Neural cell (in vitro differentiated cells): ENCODE measurements at regions not wholly inside any gene's neighbourhood (a gene's known extent, or its start where the extent isn't known, plus 50 kb on each side); places are given as distances from the start of the nearest gene placed in this dataset.

Source experiments
- H2AFZ ChIP-seq: fragments of 200-600, 300-800 bp; sonication (generic), shearing (Covaris generic); 2 replicates; pipeline ENCODE4 v1.6.0; 2014; ENCODE audit warnings: low read depth, mild to moderate bottlenecking, antibody characterized with exemption, low read length, moderate library complexity
- H3F3A ChIP-seq: fragments of 200-600 bp; shearing (Covaris generic); 2 replicates; pipeline ENCODE4 v1.6.1; 2016; ENCODE audit warnings: mild to moderate bottlenecking, moderate library complexity, mixed read lengths, antibody characterized with exemption, low read length; ENCODE audit not compliant: insufficient read depth, poor library complexity, severe bottlenecking
- H3K27ac ChIP-seq: fragments of 200-600, 300-800 bp; sonication (generic), shearing (Covaris generic); 2 replicates; pipeline ENCODE4 v1.5.1; 2014; ENCODE audit warnings: mild to moderate bottlenecking, low read length, moderate library complexity
- H3K27me3 ChIP-seq: fragments of 300-800, 200-600 bp; sonication (generic), shearing (Covaris generic); 2 replicates; pipeline ENCODE4 v1.6.0; 2014; ENCODE audit warnings: mild to moderate bottlenecking, low read depth, low read length, moderate library complexity; ENCODE audit not compliant: insufficient read depth
- H3K36me3 ChIP-seq: fragments of 300-800, 200-600 bp; sonication (generic), shearing (Covaris generic); 2 replicates; pipeline ENCODE4 v1.5.1; 2014; ENCODE audit warnings: mild to moderate bottlenecking, antibody characterized with exemption, low read length, moderate library complexity; ENCODE audit not compliant: insufficient read depth
- H3K4me2 ChIP-seq: fragments of 300-800, 200-600 bp; sonication (generic), shearing (Covaris generic); 2 replicates; pipeline ENCODE4 v1.6.0; 2014; ENCODE audit warnings: mild to moderate bottlenecking, low read length
- H3K4me3 ChIP-seq: fragments of 300-800, 200-600 bp; sonication (generic), shearing (Covaris generic); 2 replicates; pipeline ENCODE4 v1.5.1; 2014; ENCODE audit warnings: mild to moderate bottlenecking, low read length, moderate library complexity
- H3K79me2 ChIP-seq: fragments of 200-600 bp; shearing (Covaris generic); replicated peaks from 2 replicates; pipeline ENCODE4 v1.6.0; 2014; ENCODE audit warnings: mild to moderate bottlenecking, low read length, moderate library complexity; ENCODE audit not compliant: insufficient read depth
- H3K9ac ChIP-seq: fragments of 300-800, 200-600 bp; sonication (generic), shearing (Covaris generic); 2 replicates; pipeline ENCODE4 v1.6.1; 2016; ENCODE audit warnings: mild to moderate bottlenecking, low read length, mixed read lengths
- H3K9me2 ChIP-seq: fragments of 200-600 bp; shearing (Covaris generic); 2 replicates; pipeline ENCODE4 v1.6.1; 2016; ENCODE audit warnings: mild to moderate bottlenecking, low read length, mixed read lengths; ENCODE audit not compliant: insufficient read depth
- H3K9me3 ChIP-seq: fragments of 200-600, 300-800 bp; sonication (generic), shearing (Covaris generic); 2 replicates; pipeline ENCODE4 v1.6.1; 2016; ENCODE audit warnings: mild to moderate bottlenecking, mixed run types, low read length, moderate library complexity, mixed read lengths
- H4K20me1 ChIP-seq: fragments of 200-600 bp; shearing (Covaris generic); 2 replicates; pipeline ENCODE4 v1.6.1; 2016; ENCODE audit warnings: mild to moderate bottlenecking, mixed run types; ENCODE audit not compliant: insufficient read depth
- EP300 ChIP-seq: fragments of 450-650 bp; conservative IDR thresholded peaks from 2 replicates; pipeline ENCODE4 v1.6.1; 2014; ENCODE audit warnings: antibody characterized with exemption, mild to moderate bottlenecking, moderate library complexity; ENCODE audit not compliant: poor library complexity, severe bottlenecking
- EZH2 ChIP-seq: fragments of 200-600, 300-800 bp; shearing (Covaris generic), sonication (generic); IDR thresholded peaks from 2 replicates; pipeline ENCODE4 v1.6.1; 2014; ENCODE audit warnings: antibody characterized with exemption, low read length, borderline replicate concordance, mild to moderate bottlenecking; ENCODE audit not compliant: insufficient read depth, poor library complexity, severe bottlenecking
- MXI1 ChIP-seq: fragments of 450-650 bp; conservative IDR thresholded peaks from 2 replicates; pipeline ENCODE4 v1.6.1; 2014; ENCODE audit warnings: antibody characterized with exemption, mild to moderate bottlenecking; ENCODE audit not compliant: poor library complexity, severe bottlenecking
- POLR2AphosphoS5 ChIP-seq: IDR thresholded peaks from 2 replicates; pipeline ENCODE4 v1.6.1; 2012
- RAD21 ChIP-seq: fragments of 450-650 bp; conservative IDR thresholded peaks from 2 replicates; pipeline ENCODE4 v1.6.1; 2014; ENCODE audit warnings: antibody characterized with exemption, mild to moderate bottlenecking, moderate library complexity
- REST ChIP-seq: IDR thresholded peaks from 2 replicates; pipeline ENCODE4 v1.6.1; 2012; ENCODE audit warnings: borderline replicate concordance
- SMC3 ChIP-seq: fragments of 450-650 bp; conservative IDR thresholded peaks from 2 replicates; pipeline ENCODE4 v1.6.1; 2014; ENCODE audit warnings: antibody characterized with exemption, mild to moderate bottlenecking, moderate library complexity; ENCODE audit not compliant: poor library complexity
- TAF1 ChIP-seq: IDR thresholded peaks from 2 replicates; pipeline ENCODE4 v1.6.1; 2012; ENCODE audit warnings: low read depth
- TF ChIP-seq, protein P1 (sequence below): fragments of 450-650 bp; IDR thresholded peaks from 2 replicates; pipeline ENCODE4 v1.5.1; 2014; ENCODE audit warnings: antibody characterized with exemption, mild to moderate bottlenecking, moderate library complexity; ENCODE audit not compliant: poor library complexity, severe bottlenecking

GRCh38 chr1:82549841-82550240 is 749.1 kb downstream of the ADGRL2 start:
- H3F3A ChIP-seq, result no peaks in the 10 kb centered on the region
- no peak for TF ChIP-seq POLR2AphosphoS5
- TF ChIP-seq MXI1, result no peak
- TF ChIP-seq RAD21, result no peak
- TF ChIP-seq EZH2, result no peak
- TF ChIP-seq TAF1, result no peak
- TF ChIP-seq, protein P1, sequence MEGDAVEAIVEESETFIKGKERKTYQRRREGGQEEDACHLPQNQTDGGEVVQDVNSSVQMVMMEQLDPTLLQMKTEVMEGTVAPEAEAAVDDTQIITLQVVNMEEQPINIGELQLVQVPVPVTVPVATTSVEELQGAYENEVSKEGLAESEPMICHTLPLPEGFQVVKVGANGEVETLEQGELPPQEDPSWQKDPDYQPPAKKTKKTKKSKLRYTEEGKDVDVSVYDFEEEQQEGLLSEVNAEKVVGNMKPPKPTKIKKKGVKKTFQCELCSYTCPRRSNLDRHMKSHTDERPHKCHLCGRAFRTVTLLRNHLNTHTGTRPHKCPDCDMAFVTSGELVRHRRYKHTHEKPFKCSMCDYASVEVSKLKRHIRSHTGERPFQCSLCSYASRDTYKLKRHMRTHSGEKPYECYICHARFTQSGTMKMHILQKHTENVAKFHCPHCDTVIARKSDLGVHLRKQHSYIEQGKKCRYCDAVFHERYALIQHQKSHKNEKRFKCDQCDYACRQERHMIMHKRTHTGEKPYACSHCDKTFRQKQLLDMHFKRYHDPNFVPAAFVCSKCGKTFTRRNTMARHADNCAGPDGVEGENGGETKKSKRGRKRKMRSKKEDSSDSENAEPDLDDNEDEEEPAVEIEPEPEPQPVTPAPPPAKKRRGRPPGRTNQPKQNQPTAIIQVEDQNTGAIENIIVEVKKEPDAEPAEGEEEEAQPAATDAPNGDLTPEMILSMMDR, result no peak
- no peak for TF ChIP-seq SMC3
- TF ChIP-seq EP300, result no peak
- TF ChIP-seq REST, result no peak
- no peak overlapping the region for H3K9ac ChIP-seq
- no peak overlapping the region for H3K27ac ChIP-seq
- no peaks in the 10 kb centered on the region for H4K20me1 ChIP-seq
- no peaks in the 10 kb centered on the region for H3K36me3 ChIP-seq
- H2AFZ ChIP-seq, result no peak overlapping the region
- H3K9me3 ChIP-seq, result no peaks in the 10 kb centered on the region
- H3K9me2 ChIP-seq, result no peaks in the 10 kb centered on the region
- no peaks in the 10 kb centered on the region for H3K27me3 ChIP-seq
- no peak overlapping the region for H3K4me2 ChIP-seq
- no peak overlapping the region for H3K4me3 ChIP-seq
- no peaks in the 10 kb centered on the region for H3K79me2 ChIP-seq

DNA sequence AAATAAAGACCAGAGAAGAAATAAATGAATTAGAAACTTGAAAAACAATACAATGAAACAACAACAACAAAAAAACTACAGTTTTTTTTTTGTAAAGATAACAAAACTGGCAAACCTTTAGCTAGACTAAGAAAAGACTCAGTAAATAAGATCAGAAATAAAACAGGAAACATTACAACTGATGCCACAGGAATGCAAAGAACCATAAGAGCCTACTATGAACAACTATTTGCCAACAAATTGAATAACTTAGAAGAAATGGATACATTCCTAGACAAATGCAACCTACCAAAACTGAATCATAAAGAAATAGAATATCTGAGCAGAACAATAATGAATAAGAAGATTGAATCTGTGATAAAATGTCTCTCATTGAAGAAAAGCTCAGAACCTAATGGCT is 742.0 kb downstream of the ADGRL2 start:
- no peak overlapping the region for H3K4me3 ChIP-seq
- H3F3A ChIP-seq, result no peaks in the 10 kb centered on the region
- H3K9me2 ChIP-seq, result no peaks in the 10 kb centered on the region
- no peak for TF ChIP-seq EZH2
- H3K27ac ChIP-seq, result no peak overlapping the region
- no peaks in the 10 kb centered on the region for H3K36me3 ChIP-seq
- H2AFZ ChIP-seq, result no peak overlapping the region
- no peaks in the 10 kb centered on the region for H3K27me3 ChIP-seq
- H3K4me2 ChIP-seq, result no peak overlapping the region
- H3K9ac ChIP-seq, result no peak overlapping the region
- H4K20me1 ChIP-seq, result no peaks in the 10 kb centered on the region
- H3K79me2 ChIP-seq, result no peaks in the 10 kb centered on the region
- no peaks in the 10 kb centered on the region for H3K9me3 ChIP-seq

- Histone ChIP-seq H3K4me2 (no peak overlapping the region), H3K9me2 (no peaks in the 10 kb centered on the region), H4K20me1 (no peaks in the 10 kb centered on the region), H3K36me3 (no peaks in the 10 kb centered on the region), H3K27ac (no peak overlapping the region), H3F3A (no peaks in the 10 kb centered on the region), H3K9me3 (no peaks in the 10 kb centered on the region), H3K9ac (no peak overlapping the region), H3K4me3 (no peak overlapping the region), H2AFZ (no peak overlapping the region), H3K79me2 (no peaks in the 10 kb centered on the region), H3K27me3 (no peaks in the 10 kb centered on the region)
- no peak for TF ChIP-seq EP300
- no peak for TF ChIP-seq SMC3
- no peak for TF ChIP-seq EZH2
- TF ChIP-seq RAD21, result no peak
- TF ChIP-seq MXI1, result no peak
- no peak for TF ChIP-seq POLR2AphosphoS5
- no peak for TF ChIP-seq REST
- TF ChIP-seq, protein P1, result no peak
- TF ChIP-seq TAF1, result no peak
Observed at GRCh38 chr1:82542141-82542540, 741.4 kb downstream of the ADGRL2 start.
